ENCODE measurements at regions not wholly inside any gene's neighbourhood (a gene's known extent, or its start where the extent isn't known, plus 50 kb on each side); places are given as distances from the start of the nearest gene placed in this dataset.

GRCh38 chr5:71893451-71893850, 174.4 kb downstream of the CARTPT start:
- TF ChIP-seq, protein P1, sequence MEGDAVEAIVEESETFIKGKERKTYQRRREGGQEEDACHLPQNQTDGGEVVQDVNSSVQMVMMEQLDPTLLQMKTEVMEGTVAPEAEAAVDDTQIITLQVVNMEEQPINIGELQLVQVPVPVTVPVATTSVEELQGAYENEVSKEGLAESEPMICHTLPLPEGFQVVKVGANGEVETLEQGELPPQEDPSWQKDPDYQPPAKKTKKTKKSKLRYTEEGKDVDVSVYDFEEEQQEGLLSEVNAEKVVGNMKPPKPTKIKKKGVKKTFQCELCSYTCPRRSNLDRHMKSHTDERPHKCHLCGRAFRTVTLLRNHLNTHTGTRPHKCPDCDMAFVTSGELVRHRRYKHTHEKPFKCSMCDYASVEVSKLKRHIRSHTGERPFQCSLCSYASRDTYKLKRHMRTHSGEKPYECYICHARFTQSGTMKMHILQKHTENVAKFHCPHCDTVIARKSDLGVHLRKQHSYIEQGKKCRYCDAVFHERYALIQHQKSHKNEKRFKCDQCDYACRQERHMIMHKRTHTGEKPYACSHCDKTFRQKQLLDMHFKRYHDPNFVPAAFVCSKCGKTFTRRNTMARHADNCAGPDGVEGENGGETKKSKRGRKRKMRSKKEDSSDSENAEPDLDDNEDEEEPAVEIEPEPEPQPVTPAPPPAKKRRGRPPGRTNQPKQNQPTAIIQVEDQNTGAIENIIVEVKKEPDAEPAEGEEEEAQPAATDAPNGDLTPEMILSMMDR (conservative IDR thresholded peaks at IDR 0.05; ENCODE audit: low read depth, low read length) = no peak
- TF ChIP-seq EZH2 (IDR thresholded peaks at IDR 0.05; ENCODE audit: borderline replicate concordance, low read depth, low read length, poor library complexity, severe bottlenecking) = no peak
